HCT116 (cell line): ENCODE measurements at regions not wholly inside any gene's neighbourhood (a gene's known extent, or its start where the extent isn't known, plus 50 kb on each side); places are given as distances from the start of the nearest gene placed in this dataset.

Experiments
- ATAC-seq: fragments of 200-7000 bp; cut with Tn5 transposase; 2 replicates; pipeline ENCODE4 v1.9.1; 2020; ENCODE audit warnings: mild to moderate bottlenecking, moderate library complexity
- BruUV-seq: library from RNA; stranded (reverse); fragments of 400-500 nt; replicated peaks from 2 replicates; lab custom pipeline; 2021; lab: Mats Ljungman, UMichigan
- CTCF ChIA-PET: fragments of 300-600 bp; sonication (Branson Sonifier 250); formaldehyde crosslinking; loops from one replicate; lab custom pipeline; 2021; ENCODE audit warnings: antibody characterized with exemption; lab: Charles Lee
- POLR2A ChIA-PET: fragments of 300-600, 350-600 bp; sonication (Branson Sonifier 250); formaldehyde crosslinking; loops from one replicate; lab custom pipeline; 2021; ENCODE audit warnings: antibody characterized with exemption; lab: Charles Lee
- RAD21 ChIA-PET, 2 experiments: fragments of 300-600 bp; sonication (Branson Sonifier 250); formaldehyde crosslinking; loops; one replicate each; lab custom pipeline; 2023; ENCODE audit warnings: low total read pairs in 2 of 2; ENCODE audit not compliant: uncharacterized antibody in 2 of 2, unreplicated experiment in 2 of 2, low non-redundant PET in 1 of 2; lab: Charles Lee
- DNase-seq: peaks from one replicate; pipeline ENCODE4 v3.0.0-alpha.2; 2010; ENCODE audit warnings: low read depth, low spot score
- H2AFZ ChIP-seq: fragments of 200-600 bp; shearing (Covaris generic), sonication (generic); 2 replicates; pipeline ENCODE4 v1.6.1; 2017; ENCODE audit warnings: low read depth, mixed run types, mixed read lengths, antibody characterized with exemption, low read length; ENCODE audit not compliant: poor library complexity, severe bottlenecking
- H3K27ac ChIP-seq: 2 replicates; pipeline ENCODE4 v1.5.1; 2012; ENCODE audit warnings: low read depth, low read length
- H3K27me3 ChIP-seq: fragments of 200-600 bp; sonication (generic); 2 replicates; pipeline ENCODE4 v1.6.1; 2016; ENCODE audit warnings: mixed run types, low read length, mixed read lengths; ENCODE audit not compliant: insufficient read depth
- H3K36me3 ChIP-seq, 2 experiments: fragments of 200-500 bp in 1 of 2; fragments of 200-600 bp in 1 of 2; sonication (Bioruptor generic) in 1 of 2; sonication (generic) in 1 of 2; 2 replicates each; pipeline versions ENCODE4 v1.5.1 to v1.6.1; 2014 to 2016; ENCODE audit warnings: low read length in 2 of 2, inconsistent platforms in 1 of 2, mixed read lengths in 1 of 2, mixed run types in 1 of 2; ENCODE audit not compliant: insufficient read depth in 2 of 2, control insufficient read depth in 1 of 2
- H3K4me1 ChIP-seq, 2 experiments: fragments of 200-600 bp in 1 of 2; sonication (generic) in 1 of 2; 2 replicates each; pipeline versions ENCODE4 v1.5.1 to v1.6.1; 2012 to 2017; ENCODE audit warnings: low read length in 2 of 2, inconsistent platforms in 1 of 2, mild to moderate bottlenecking in 1 of 2, mixed read lengths in 1 of 2, mixed run types in 1 of 2, moderate library complexity in 1 of 2; ENCODE audit not compliant: insufficient read depth in 2 of 2, control insufficient read depth in 1 of 2
- H3K4me2 ChIP-seq: fragments of 200-600 bp; sonication (generic); 2 replicates; pipeline ENCODE4 v1.6.1; 2017; ENCODE audit warnings: mixed run types, low read length, mixed read lengths
- H3K4me3 ChIP-seq, 2 experiments: fragments of 200-600 bp in 1 of 2; sonication (generic) in 1 of 2; replicated peaks in 1 of 2; 2 replicates each; pipeline ENCODE4 v1.5.1; 2011 to 2016; ENCODE audit warnings: low read length in 2 of 2, control low read depth in 1 of 2, low read depth in 1 of 2, mild to moderate bottlenecking in 1 of 2, mixed read lengths in 1 of 2, mixed run types in 1 of 2
- H3K79me2 ChIP-seq: fragments of 200-600 bp; sonication (generic); 2 replicates; pipeline ENCODE4 v1.6.1; 2017; ENCODE audit warnings: mild to moderate bottlenecking, mixed run types, low read length, moderate library complexity, mixed read lengths; ENCODE audit not compliant: insufficient read depth
- H3K9ac ChIP-seq: fragments of 200-600 bp; sonication (generic); 2 replicates; pipeline ENCODE4 v1.6.1; 2016; ENCODE audit warnings: low read length, mixed read lengths
- H3K9me2 ChIP-seq: fragments of 200-600 bp; sonication (generic), shearing (Covaris generic); 2 replicates; pipeline ENCODE4 v1.6.1; 2017; ENCODE audit warnings: mixed run types, mild to moderate bottlenecking, moderate library complexity; ENCODE audit not compliant: insufficient read depth
- H3K9me3 ChIP-seq, 2 experiments: fragments of 200-500 bp in 1 of 2; fragments of 200-600 bp in 1 of 2; sonication (Bioruptor generic) in 1 of 2; sonication (generic) in 1 of 2; 2 replicates each; pipeline ENCODE4 v1.6.1; 2014 to 2017; ENCODE audit warnings: low read length in 2 of 2, mixed read lengths in 2 of 2, inconsistent platforms in 1 of 2, low read depth in 1 of 2, mild to moderate bottlenecking in 1 of 2, mixed run types in 1 of 2, moderate library complexity in 1 of 2; ENCODE audit not compliant: control insufficient read depth in 1 of 2, insufficient read depth in 1 of 2
- H4K20me1 ChIP-seq: fragments of 200-600 bp; sonication (generic), shearing (Covaris generic); 2 replicates; pipeline ENCODE4 v1.6.1; 2017; ENCODE audit warnings: mixed run types, mild to moderate bottlenecking, moderate library complexity; ENCODE audit not compliant: insufficient read depth
- ATF3 ChIP-seq: IDR thresholded peaks from 2 replicates; pipeline ENCODE4 v1.6.1; 2012
- CBX3 ChIP-seq: IDR thresholded peaks from 2 replicates; pipeline ENCODE4 v1.6.1; 2012; ENCODE audit warnings: low read depth
- CEBPB ChIP-seq: IDR thresholded peaks from 2 replicates; pipeline ENCODE4 v1.6.1; 2012; ENCODE audit warnings: low read depth
- EZH2 ChIP-seq: fragments of 200-600 bp; sonication (generic); IDR thresholded peaks from 2 replicates; pipeline ENCODE4 v1.6.1; 2017; ENCODE audit warnings: antibody characterized with exemption, mixed run types
- EZH2phosphoT487 ChIP-seq: fragments of 200-600 bp; IDR thresholded peaks from 2 replicates; pipeline ENCODE4 v1.6.1; 2018; ENCODE audit warnings: antibody characterized with exemption, borderline replicate concordance
- FOSL1 ChIP-seq: IDR thresholded peaks from 2 replicates; pipeline ENCODE4 v1.6.1; 2012; ENCODE audit warnings: low read depth
- JUND ChIP-seq: IDR thresholded peaks from 2 replicates; pipeline ENCODE4 v1.6.1; 2012
- POLR2A ChIP-seq: IDR thresholded peaks from 2 replicates; pipeline ENCODE4 v1.7.0; 2011; ENCODE audit warnings: borderline replicate concordance; ENCODE audit not compliant: insufficient read depth, insufficient read length; ENCODE audit errors: extremely low read depth
- POLR2AphosphoS5 ChIP-seq: IDR thresholded peaks from 2 replicates; pipeline ENCODE4 v1.6.1; 2011; ENCODE audit warnings: mild to moderate bottlenecking, low read depth, low read length, moderate library complexity
- SIN3A ChIP-seq: IDR thresholded peaks from 2 replicates; pipeline ENCODE4 v1.6.1; 2012; ENCODE audit warnings: low read depth
- SRF ChIP-seq: IDR thresholded peaks from 2 replicates; pipeline ENCODE4 v1.6.1; 2012; ENCODE audit warnings: low read depth
- YY1 ChIP-seq: IDR thresholded peaks from 2 replicates; pipeline ENCODE4 v1.6.1; 2011; ENCODE audit warnings: low read length, low read depth, moderate library complexity, mild to moderate bottlenecking; ENCODE audit not compliant: insufficient replicate concordance; ENCODE audit errors: extremely low read depth
- ZNF274 ChIP-seq: fragments of 200-500 bp; sonication (Bioruptor generic); IDR thresholded peaks from 2 replicates; pipeline ENCODE4 v1.6.1; 2014; ENCODE audit warnings: mild to moderate bottlenecking, low read depth, low read length, inconsistent platforms
- intact Hi-C: fragments of 100-400 bp; cut with micrococcal nuclease; formaldehyde crosslinking; loops from 2 replicates; pipeline ENCODE4 v1.10.0; 2022
- TF ChIP-seq, protein P1 (sequence below): IDR thresholded peaks from 2 replicates; pipeline ENCODE4 v1.6.1; 2011; ENCODE audit warnings: mild to moderate bottlenecking, low read length, moderate library complexity; ENCODE audit not compliant: insufficient replicate concordance; ENCODE audit errors: extremely low read depth
- TF ChIP-seq, protein P2 (sequence below): IDR thresholded peaks from 2 replicates; pipeline ENCODE4 v1.6.1; 2012; ENCODE audit warnings: low read depth
- TF ChIP-seq, protein P3 (sequence below): IDR thresholded peaks from 2 replicates; pipeline ENCODE4 v1.6.1; 2012

DNA sequence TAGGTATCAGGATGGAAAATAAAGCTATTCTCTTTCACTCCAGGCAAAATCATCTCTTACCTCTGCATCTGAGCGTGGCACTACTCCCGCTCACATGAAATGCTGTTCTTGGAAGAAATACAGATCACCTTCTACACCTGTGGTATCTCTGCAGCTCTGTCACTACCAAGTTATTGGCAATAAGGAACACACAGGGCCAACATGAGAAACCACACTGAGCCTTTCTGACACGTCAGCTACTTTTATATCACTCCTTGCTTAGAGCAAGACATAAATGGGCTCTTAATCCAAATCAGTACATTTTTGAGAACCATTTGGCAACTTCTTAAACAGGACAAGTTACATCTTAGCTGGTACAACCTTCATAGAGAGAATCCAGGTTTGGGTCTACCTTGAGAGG, 101.8 kb upstream of the GUCY1A1 start:
- Histone ChIP-seq H3K4me2 (no peak overlapping the region), H2AFZ (no peak overlapping the region), H3K9me3 (no peaks in the 10 kb centered on the region), H3K9ac (no peak overlapping the region), H3K4me3 (no peak overlapping the region), H3K36me3 (no peaks in the 10 kb centered on the region), H3K9me2 (no peaks in the 10 kb centered on the region), H4K20me1 (no peaks in the 10 kb centered on the region), H3K27ac (no peak overlapping the region), H3K27me3 (no peaks in the 10 kb centered on the region), H3K4me1 (no peaks in the 10 kb centered on the region), H3K79me2 (no peaks in the 10 kb centered on the region)
- intact Hi-C loops, result no loop called here
- ChIA-PET CTCF (no interaction called here), RAD21 (no interaction called here), POLR2A (no interaction called here)
- TF ChIP-seq, protein P1, sequence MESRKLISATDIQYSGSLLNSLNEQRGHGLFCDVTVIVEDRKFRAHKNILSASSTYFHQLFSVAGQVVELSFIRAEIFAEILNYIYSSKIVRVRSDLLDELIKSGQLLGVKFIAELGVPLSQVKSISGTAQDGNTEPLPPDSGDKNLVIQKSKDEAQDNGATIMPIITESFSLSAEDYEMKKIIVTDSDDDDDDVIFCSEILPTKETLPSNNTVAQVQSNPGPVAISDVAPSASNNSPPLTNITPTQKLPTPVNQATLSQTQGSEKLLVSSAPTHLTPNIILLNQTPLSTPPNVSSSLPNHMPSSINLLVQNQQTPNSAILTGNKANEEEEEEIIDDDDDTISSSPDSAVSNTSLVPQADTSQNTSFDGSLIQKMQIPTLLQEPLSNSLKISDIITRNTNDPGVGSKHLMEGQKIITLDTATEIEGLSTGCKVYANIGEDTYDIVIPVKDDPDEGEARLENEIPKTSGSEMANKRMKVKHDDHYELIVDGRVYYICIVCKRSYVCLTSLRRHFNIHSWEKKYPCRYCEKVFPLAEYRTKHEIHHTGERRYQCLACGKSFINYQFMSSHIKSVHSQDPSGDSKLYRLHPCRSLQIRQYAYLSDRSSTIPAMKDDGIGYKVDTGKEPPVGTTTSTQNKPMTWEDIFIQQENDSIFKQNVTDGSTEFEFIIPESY, result no peak
- TF ChIP-seq JUND (no peak), POLR2AphosphoS5 (no peak), EZH2phosphoT487 (no peak), POLR2A (no peak), SIN3A (no peak), ATF3 (no peak), CBX3 (no peak), FOSL1 (no peak), YY1 (no peak), CEBPB (no peak), EZH2 (no peak), ZNF274 (no peak), SRF (no peak)
- TF ChIP-seq, protein P2, sequence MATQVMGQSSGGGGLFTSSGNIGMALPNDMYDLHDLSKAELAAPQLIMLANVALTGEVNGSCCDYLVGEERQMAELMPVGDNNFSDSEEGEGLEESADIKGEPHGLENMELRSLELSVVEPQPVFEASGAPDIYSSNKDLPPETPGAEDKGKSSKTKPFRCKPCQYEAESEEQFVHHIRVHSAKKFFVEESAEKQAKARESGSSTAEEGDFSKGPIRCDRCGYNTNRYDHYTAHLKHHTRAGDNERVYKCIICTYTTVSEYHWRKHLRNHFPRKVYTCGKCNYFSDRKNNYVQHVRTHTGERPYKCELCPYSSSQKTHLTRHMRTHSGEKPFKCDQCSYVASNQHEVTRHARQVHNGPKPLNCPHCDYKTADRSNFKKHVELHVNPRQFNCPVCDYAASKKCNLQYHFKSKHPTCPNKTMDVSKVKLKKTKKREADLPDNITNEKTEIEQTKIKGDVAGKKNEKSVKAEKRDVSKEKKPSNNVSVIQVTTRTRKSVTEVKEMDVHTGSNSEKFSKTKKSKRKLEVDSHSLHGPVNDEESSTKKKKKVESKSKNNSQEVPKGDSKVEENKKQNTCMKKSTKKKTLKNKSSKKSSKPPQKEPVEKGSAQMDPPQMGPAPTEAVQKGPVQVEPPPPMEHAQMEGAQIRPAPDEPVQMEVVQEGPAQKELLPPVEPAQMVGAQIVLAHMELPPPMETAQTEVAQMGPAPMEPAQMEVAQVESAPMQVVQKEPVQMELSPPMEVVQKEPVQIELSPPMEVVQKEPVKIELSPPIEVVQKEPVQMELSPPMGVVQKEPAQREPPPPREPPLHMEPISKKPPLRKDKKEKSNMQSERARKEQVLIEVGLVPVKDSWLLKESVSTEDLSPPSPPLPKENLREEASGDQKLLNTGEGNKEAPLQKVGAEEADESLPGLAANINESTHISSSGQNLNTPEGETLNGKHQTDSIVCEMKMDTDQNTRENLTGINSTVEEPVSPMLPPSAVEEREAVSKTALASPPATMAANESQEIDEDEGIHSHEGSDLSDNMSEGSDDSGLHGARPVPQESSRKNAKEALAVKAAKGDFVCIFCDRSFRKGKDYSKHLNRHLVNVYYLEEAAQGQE, result no peak
- TF ChIP-seq, protein P3, sequence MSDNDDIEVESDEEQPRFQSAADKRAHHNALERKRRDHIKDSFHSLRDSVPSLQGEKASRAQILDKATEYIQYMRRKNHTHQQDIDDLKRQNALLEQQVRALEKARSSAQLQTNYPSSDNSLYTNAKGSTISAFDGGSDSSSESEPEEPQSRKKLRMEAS, result no peak
- ATAC-seq, result no peak
- no peak for DNase-seq
- BruUV-seq, result no TSS peak
